ENCODE measurements at regions not wholly inside any gene's neighbourhood (a gene's known extent, or its start where the extent isn't known, plus 50 kb on each side); places are given as distances from the start of the nearest gene placed in this dataset.

GRCh38 chr2:195562570-195563566, 94.2 kb upstream of the SLC39A10 start:
- Histone ChIP-seq H3K27me3 (ENCODE audit: control insufficient read depth in 2 of 2, insufficient read depth in 2 of 2, low read length in 2 of 2) (no peaks in the 10 kb centered on the region), H3K9me3 (replicated peaks; ENCODE audit: control insufficient read depth, insufficient read depth, low read length) (no peaks in the 10 kb centered on the region), H3K9ac (replicated peaks; ENCODE audit: extremely low read depth, insufficient read depth, low read length) (no peak overlapping the region), H3K4me2 (ENCODE audit: insufficient read depth, low read length) (no peak overlapping the region), H3K36me3 (ENCODE audit: control insufficient read depth in 2 of 2, extremely low read depth in 1 of 2, insufficient read depth in 2 of 2, low read length in 2 of 2) (no peaks in the 10 kb centered on the region), H3K9me1 (replicated peaks; ENCODE audit: control insufficient read depth, extremely low read depth, insufficient read depth, low read length) (no peaks in the 10 kb centered on the region), H4K20me1 (replicated peaks; ENCODE audit: control insufficient read depth, extremely low read depth, insufficient read depth, low read length) (no peaks in the 10 kb centered on the region), H3K79me2 (ENCODE audit: control insufficient read depth, insufficient read depth, low read length) (no peaks in the 10 kb centered on the region), H2AFZ (ENCODE audit: low read depth, low read length) (no peak overlapping the region), H3K4me3 (replicated peaks in 1 of 3; ENCODE audit: insufficient read depth in 1 of 3, low read depth in 1 of 3, low read length in 3 of 3) (no peak overlapping the region), H3K27ac (ENCODE audit: insufficient read depth, low read depth, low read length) (no peak overlapping the region), H3K4me1 (ENCODE audit: control insufficient read depth, extremely low read depth, insufficient read depth, low read length) (no peaks in the 10 kb centered on the region)
- intact Hi-C loops (cut with micrococcal nuclease) (no loop called here), dilution Hi-C loops (cut with MboI; ENCODE audit: extremely low pct_ligation_motif_present, low sequenced_read_pairs) (no loop called here)
- FAIRE-seq (no peak), DNase-seq (ENCODE audit: low read depth, low spot score) (no peak)
- BruUV-seq (replicated peaks), result no TSS peak
- TF ChIP-seq JUN (IDR thresholded peaks at IDR 0.05; ENCODE audit: borderline replicate concordance, insufficient read depth, insufficient read length, low read depth) (no peak), EZH2 (IDR thresholded peaks at IDR 0.05; ENCODE audit: borderline replicate concordance, low read depth, low read length, severe bottlenecking) (no peak), FOS (IDR thresholded peaks at IDR 0.05; ENCODE audit: borderline replicate concordance, insufficient read depth, low read length) (no peak), CTCF (IDR thresholded peaks at IDR 0.05; ENCODE audit: extremely low read depth in 1 of 2, insufficient read depth in 1 of 2, low read depth in 1 of 2, low read length in 2 of 2) (no peak), POLR2A (IDR thresholded peaks at IDR 0.05; ENCODE audit: low read depth, low read length) (no peak), MYC (IDR thresholded peaks at IDR 0.05; ENCODE audit: low read depth, low read length) (no peak), GATA2 (IDR thresholded peaks at IDR 0.05; ENCODE audit: insufficient read depth, insufficient read length, low read depth, low read length) (no peak), MAX (IDR thresholded peaks at IDR 0.05; ENCODE audit: insufficient read depth, insufficient read length) (no peak), POLR2AphosphoS5 (IDR thresholded peaks at IDR 0.05; ENCODE audit: insufficient read depth, low read depth, low read length) (no peak)
- CTCF ChIA-PET, result interaction anchor here (1.8 kb wide), 1 partner anchor 97 kb away, joined by 4 read pairs; no protein-coding TSS in a partner anchor
- POLR2A ChIA-PET, result no interaction called here

Data from endothelial cell of umbilical vein (primary cell).